ENCODE measurements at regions not wholly inside any gene's neighbourhood (a gene's known extent, or its start where the extent isn't known, plus 50 kb on each side); places are given as distances from the start of the nearest gene placed in this dataset.

- peaks cover 3 to 10% of the 10 kb centered on the region in 2 experiments for H3K4me1 ChIP-seq (ENCODE audit: control insufficient read depth in 1 of 2, insufficient read depth in 2 of 2, low read length in 2 of 2)
- DNase-seq (ENCODE audit: low read depth, low spot score) (no peak), ATAC-seq (no peak; the same call in 1 of the 2 replicates)
- H3K27me3 ChIP-seq (ENCODE audit: insufficient read depth, low read length), result no peaks in the 10 kb centered on the region
- POLR2A ChIA-PET, result no interaction called here
- H3K9me3 ChIP-seq (ENCODE audit: control insufficient read depth in 1 of 2, insufficient read depth in 1 of 2, low read depth in 1 of 2, low read length in 2 of 2), result no peaks in the 10 kb centered on the region
- H4K20me1 ChIP-seq (ENCODE audit: insufficient read depth), result no peaks in the 10 kb centered on the region
- intact Hi-C loops (cut with micrococcal nuclease), result no loop called here
- no peak overlapping the region for H3K4me2 ChIP-seq (ENCODE audit: low read length)
- H3K36me3 ChIP-seq (ENCODE audit: control insufficient read depth in 1 of 2, insufficient read depth in 2 of 2, low read length in 2 of 2), result no peaks in the 10 kb centered on the region
- no TSS peak for BruUV-seq (replicated peaks)
- RAD21 ChIA-PET (ENCODE audit: low non-redundant PET in 1 of 2, low total read pairs in 2 of 2, uncharacterized antibody in 2 of 2, unreplicated experiment in 2 of 2), result no interaction called here
- H3K27ac ChIP-seq (ENCODE audit: low read depth, low read length), result no peak overlapping the region
- H3K9ac ChIP-seq (ENCODE audit: low read length), result no peak overlapping the region
- no peaks in the 10 kb centered on the region for H3K9me2 ChIP-seq (ENCODE audit: insufficient read depth)
- CTCF ChIA-PET, result no interaction called here
- TF ChIP-seq EGR1 (IDR thresholded peaks at IDR 0.05; ENCODE audit: low read depth) (no peak), FOSL1 (IDR thresholded peaks at IDR 0.05; ENCODE audit: low read depth) (no peak), POLR2AphosphoS5 (IDR thresholded peaks at IDR 0.05; ENCODE audit: low read depth, low read length) (no peak), MAX (IDR thresholded peaks at IDR 0.05) (no peak), ZNF274 (IDR thresholded peaks at IDR 0.05; ENCODE audit: low read depth, low read length) (no peak), ZFX (IDR thresholded peaks at IDR 0.05) (no peak), REST (IDR thresholded peaks at IDR 0.05; ENCODE audit: low read depth) (no peak), CTCF (IDR thresholded peaks at IDR 0.05 in 2 of 3, conservative IDR thresholded peaks at IDR 0.05 in 1 of 3; ENCODE audit: borderline replicate concordance in 1 of 3, insufficient read depth in 1 of 3, low read depth in 2 of 3, low read length in 2 of 3) (no peak), ELF1 (IDR thresholded peaks at IDR 0.05; ENCODE audit: borderline replicate concordance, low read depth) (no peak), YY1 (IDR thresholded peaks at IDR 0.05; ENCODE audit: extremely low read depth, insufficient replicate concordance, low read depth, low read length) (no peak), ZBTB33 (IDR thresholded peaks at IDR 0.05; ENCODE audit: extremely low read depth, insufficient replicate concordance, low read length) (no peak), JUND (IDR thresholded peaks at IDR 0.05) (no peak), SP1 (IDR thresholded peaks at IDR 0.05; ENCODE audit: low read depth) (no peak)
- H2AFZ ChIP-seq (ENCODE audit: low read depth, low read length, poor library complexity, severe bottlenecking), result no peak overlapping the region
- H3K79me2 ChIP-seq (ENCODE audit: insufficient read depth, low read length), result no peaks in the 10 kb centered on the region
- no peak overlapping the region for H3K4me3 ChIP-seq (replicated peaks in 1 of 2; ENCODE audit: low read depth in 1 of 2, low read length in 2 of 2)
Observed at GRCh38 chr9:39587844-39588499, 232.5 kb downstream of the SPATA31A1 start.
